ENCODE measurements at regions not wholly inside any gene's neighbourhood (a gene's known extent, or its start where the extent isn't known, plus 50 kb on each side); places are given as distances from the start of the nearest gene placed in this dataset.

- TF ChIP-seq CTCF (IDR thresholded peaks at IDR 0.05) (no peak), POLR2A (IDR thresholded peaks at IDR 0.05) (no peak)
Measured at GRCh38 chr11:134480136-134480712, 68.2 kb upstream of the B3GAT1 start.
